ENCODE measurements at regions not wholly inside any gene's neighbourhood (a gene's known extent, or its start where the extent isn't known, plus 50 kb on each side); places are given as distances from the start of the nearest gene placed in this dataset.
A peak's percentile ranks its signal among the peaks of the same experiment; 100 is the strongest.
"Not testable (repeated sequence)": the region's sequence is repeated elsewhere in the genome, so short reads cannot be mapped to it uniquely, and the experiment has no call there.

DNA sequence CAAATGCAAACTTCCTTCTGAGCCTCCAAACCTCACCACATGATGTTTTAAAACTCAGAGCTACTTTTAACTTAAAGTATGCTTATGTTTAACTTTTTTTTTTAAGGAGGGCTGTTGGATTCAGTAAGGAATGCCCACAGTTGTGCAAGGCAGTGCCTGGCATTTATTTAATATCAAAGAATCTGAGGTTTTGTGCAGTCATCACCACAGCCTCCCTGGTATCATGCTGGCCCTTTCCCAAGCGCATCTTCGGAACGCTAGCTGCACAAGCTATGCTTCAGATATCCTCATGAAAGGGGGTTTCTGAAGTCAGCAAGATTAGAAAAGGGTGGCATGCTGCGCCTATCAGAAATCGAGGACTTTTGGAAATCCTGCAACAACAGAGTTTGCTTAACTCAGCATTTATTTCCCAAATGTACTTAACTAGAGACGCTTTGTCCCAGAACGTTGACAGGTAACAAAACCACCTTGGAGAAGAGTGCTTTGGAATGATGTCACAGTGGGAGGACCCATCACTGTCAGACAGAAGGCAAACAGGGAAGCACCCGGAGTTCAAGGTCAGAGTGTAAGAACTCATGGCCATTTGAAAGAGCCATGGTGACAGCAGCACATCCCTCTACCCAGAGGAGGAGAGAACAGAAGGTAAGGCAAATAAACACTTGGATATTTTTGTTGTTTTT lies 120.2 kb upstream of the IGF1R start:
- no peak for DNase-seq

DNA sequence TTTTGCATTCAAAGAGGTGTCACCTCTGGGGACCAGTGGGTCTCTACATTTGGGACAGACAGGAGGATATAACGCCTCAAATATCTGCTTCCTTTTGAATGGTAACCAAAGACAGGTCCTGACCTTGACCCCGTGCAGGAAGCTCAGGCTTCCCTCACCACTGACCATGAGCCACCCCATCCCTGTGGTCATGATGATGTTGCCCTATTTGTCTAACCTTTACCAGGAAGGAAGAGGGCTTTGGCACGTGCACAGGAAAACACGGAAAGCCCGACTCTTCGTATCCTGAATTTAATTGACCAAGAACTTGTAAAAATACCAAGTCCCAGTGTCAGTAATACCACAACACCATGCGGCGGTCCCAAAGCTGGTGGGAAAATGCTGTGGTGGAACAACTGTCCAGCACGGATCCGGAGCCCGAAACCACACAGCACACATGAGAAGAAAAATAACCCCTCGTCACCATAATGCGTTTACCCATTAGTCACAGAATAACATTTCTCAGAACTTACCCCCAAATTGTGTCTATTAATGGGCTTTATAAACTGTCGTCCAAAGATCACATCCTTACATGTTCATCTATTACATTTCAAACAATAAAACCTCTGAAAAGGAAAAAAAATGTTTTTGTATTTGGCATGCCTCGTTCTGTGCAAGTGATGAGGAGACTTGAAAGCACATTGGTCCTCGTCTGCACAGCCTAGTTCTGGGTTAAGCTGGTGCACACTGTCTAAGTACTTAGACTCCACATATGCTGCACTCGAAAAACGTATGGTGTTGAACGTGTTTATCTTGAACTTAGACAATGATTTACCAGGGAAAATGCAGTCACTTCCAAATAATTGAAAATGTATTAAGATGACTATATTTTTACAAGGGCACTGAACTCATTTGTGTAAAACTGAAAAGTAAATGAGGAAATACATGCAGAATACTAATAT lies 118.9 kb upstream of the IGF1R start:
- no peak for DNase-seq

DNA sequence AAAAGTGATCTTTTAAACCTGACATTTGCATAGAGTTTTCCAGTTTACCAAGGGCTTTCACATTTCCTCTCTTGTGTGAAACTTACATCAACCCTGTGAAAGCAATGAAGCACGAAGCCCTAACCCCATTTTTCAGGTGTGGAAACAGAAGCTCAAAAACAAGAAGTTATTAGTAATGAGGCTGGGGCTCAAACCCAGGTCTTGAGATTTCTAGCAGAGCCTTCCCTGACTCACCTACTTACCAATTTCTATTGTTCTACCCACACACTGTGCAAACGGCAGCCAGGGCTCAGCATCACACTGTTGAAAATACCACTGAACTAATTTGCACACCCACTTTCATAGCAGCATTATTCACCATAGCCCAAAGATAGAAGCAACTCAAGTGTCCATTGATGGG lies 117.8 kb upstream of the IGF1R start:
- DNase-seq = peak; percentile 12

DNA sequence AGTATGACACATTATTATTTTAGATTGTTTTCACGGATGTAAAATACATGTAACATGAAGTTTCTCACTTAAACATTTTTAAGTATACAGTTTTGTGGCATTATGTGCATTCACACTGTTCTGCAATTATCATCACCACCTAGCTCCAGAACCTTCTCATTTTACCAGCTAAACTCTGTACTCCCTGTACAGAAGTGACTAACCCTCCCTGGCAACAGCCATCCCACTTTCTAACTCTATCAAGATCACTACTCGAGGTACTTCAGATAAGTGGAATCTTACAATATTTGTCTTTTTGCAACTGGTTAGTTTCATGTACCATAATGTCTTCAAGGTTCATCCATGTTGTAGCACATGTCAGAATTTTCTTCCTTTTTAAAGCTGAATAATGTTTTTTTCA lies 116.3 kb upstream of the IGF1R start:
- DNase-seq = no peak

DNA sequence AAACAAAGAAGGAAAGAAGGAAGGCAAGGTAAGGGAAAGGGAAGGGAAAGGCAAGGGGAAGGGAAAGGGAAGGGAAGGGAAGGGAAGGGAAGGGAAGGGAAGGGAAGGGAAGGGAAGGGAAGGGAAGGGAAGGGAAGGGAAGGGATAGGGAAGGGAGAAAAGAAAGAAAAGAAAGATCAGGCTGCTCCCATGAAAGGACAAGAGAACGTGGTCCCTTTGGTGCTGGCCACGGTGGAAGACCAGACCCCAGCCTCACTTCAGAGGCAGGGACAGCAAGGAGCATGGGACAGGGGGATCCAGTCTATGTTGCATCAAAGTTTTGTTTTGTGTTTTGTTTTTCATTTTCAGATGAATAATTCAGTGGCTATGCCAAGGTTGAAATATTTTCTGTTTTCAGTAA lies 111.4 kb upstream of the IGF1R start:
- no peak for DNase-seq

DNA sequence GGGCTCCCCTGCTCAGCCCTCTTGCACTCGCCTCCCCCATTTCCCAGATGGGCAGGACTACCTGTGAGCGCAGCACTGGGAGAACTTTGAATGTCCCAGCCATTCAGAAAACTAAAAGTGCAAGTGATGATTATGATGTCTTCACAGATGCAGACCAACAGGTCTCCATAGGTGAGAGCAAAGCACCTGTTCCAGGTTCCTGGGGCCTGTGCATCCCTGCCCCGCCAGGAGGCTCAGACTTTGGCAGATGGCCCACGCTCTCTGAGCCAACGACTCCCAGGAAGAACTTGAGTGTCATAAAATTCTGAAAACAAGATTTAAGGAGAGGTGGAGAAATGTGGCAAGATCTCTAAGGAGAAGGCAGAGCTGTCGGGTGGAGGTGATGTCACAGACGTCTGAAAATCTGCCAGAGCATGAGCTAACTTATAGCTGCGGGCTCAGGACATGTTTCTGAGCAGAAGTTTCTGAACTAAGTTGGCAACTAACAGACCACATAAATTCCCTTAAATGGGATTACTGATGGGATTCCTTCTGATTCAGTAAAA lies 110.8 kb upstream of the IGF1R start:
- no peak for DNase-seq

DNA sequence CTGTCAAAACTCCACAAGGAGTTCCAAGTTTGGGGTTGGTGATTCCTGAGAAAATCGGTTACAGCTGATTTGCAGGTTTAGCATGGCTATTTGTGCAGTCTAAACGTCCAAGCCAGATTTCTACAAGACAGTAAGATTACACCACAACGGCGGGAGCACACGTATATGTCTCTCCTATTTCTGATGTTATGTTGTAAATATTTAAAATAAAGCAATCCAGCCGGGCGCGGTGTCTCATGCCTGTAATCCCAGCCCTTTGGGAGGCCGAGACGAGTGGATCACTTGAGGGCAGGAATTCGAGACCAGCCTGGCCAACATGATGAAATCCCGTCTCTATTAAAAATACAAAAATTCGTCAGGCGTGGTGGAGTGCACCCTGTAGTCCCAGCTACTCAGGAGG lies 106.8 kb upstream of the IGF1R start:
- DNase-seq = no peak

DNA sequence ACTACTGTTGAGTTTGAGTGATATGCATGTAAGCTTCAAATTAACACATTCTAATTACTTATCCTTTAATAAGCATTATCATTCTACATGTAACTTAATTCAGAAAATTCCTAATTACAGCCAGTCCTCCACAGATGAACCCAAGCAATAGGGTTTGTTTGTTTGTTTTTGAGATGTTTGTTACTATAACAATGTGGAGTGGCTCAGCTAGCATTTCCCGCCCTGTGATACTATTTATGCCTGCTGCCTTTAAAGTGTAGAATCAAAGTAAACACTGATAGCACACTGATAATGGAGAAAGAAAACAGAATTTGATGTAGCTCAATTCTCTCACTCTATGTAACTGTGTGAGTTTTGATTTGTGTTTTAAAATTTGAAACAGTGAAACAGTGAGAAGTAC lies 105.1 kb upstream of the IGF1R start:
- no peak for DNase-seq

DNA sequence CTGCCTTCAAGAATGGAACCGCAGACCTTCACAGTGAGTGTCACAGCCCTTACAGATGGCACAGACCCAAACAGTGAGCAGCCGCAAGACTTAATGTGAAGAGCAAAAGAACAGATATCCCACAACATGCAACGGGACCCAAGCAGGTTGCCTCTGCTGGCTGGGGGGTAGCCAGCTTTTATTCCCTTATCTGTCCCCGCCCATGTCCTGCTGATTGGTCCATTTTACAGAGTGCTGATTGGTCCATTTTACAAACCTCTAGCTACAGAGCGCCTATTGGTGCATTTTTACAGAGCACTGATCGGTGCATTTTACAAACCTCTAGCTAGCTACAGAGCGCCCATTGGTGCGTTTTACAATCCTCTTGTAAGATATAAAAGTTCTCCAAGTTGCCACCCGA lies 102.0 kb upstream of the IGF1R start:
- no peak for DNase-seq

DNA sequence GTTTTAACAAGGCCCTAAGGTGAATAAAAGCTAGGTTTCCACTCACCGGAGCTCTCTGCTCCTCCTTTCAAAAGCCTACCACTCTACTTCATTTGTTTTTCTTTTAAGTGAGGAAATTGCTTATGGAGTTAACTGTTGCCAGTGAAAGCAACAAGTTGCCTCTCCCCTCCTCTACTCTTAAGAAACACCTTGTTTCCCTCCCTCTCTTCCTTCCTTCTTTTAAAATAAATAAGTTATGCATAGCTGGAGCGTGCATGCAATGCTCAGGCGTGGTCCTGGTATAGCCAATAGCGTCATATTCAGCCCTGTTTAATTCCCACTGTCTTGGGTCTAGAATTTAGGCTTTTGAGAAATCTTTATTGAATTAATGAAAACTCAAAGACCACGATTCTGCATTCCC lies 101.1 kb upstream of the IGF1R start:
- DNase-seq = no peak

DNA sequence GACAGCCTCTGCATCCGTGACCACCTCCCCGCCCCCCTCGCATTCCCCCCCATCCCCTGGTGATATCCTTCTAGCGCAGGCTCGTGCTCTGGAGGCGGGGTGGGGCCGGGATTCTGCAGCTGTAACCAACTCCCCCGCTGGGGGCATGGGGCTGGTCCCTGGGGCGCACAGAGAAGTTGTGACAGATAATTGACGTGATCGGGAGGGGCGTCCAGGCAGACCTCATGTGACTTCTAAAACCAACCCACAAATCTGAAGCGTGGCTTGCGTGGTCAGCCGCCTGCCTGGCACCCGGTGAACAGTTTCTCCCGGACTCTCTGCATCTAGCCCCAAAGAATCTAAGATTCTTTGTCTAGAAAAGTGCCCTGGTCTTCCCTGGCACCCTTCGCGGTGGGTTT lies 100.6 kb upstream of the IGF1R start:
- peak; percentile 14 for DNase-seq

DNA sequence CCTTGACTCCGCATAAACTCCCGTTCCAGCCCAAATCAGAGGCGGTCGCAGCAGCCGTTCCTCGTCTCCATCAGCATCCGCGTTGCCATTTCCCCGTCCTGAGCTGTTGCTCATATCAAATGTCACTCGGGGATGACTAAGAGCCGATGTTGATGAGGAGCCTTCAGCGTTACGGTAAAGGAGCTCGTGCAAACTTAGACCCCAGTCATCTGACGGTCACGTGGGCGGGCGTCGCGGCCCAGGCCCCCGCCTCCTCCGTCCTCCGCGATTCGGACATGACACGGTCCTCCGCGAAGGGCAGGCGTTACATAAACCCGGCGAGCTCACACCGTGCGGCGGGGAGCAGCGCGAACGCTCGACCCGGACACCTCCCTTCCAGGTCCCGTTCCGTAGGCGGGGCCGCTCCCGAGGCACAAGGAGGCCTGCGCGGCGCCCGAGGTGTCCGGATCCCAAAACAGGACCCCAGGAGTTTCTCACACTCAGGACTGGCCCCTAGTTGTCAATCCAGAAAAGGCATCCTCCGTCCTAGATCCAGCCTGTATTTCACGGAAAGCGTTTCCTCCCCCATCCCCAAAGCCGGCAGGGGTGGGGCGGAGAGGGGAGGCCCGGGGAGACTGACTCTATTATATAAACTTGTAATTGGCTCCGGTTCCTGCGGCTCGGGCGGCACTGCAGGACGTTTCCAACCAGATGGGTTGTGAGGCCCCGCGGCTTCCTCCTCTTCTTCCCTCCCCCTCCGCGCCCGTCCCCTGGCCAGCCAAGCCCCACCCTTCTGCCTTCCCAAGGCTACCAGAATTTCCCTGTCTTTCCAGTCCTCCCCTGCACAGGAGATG lies 100.0 kb upstream of the IGF1R start:
- DNase-seq = peak; percentile 72

DNA sequence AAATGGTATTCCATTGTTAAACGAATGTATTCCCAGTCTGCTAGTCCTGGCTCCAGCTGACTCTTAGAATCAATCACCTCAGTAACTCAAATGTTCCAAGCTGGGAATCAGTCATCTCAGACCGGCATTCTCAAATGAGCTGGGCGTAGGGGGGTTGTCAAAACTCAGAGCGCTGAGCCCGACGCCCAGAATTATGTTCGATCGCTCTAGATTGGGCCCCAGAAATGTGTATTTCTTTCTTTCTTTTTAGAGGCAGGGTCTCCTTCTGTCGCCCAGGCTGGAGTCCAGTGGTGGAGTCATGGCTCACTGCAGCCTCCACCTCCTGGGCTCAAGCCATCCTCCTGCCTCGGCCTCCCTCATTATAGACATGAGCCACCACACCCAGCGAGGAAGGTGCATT lies 99.3 kb upstream of the IGF1R start:
- DNase-seq = no peak

DNA sequence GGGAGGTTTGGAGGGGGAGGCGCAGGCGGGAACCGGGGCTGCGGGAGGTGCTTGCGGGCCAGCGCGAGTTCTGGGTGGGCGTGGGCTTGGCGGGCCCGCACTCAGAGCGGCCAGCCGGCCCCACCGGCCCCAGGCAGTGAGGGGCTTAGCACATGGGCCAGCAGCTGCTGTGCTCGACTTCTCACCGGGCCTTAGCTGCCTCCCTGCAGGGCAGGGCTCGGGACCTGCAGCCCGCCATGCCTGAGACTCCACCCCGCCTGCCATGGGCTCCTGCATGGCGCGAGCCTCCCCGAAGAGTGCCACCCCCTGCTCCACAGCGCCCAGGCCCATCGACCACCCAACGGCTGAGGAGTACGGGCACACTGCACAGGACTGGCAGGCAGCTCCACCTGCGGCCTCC lies 98.6 kb upstream of the IGF1R start:
- no peak for DNase-seq

DNA sequence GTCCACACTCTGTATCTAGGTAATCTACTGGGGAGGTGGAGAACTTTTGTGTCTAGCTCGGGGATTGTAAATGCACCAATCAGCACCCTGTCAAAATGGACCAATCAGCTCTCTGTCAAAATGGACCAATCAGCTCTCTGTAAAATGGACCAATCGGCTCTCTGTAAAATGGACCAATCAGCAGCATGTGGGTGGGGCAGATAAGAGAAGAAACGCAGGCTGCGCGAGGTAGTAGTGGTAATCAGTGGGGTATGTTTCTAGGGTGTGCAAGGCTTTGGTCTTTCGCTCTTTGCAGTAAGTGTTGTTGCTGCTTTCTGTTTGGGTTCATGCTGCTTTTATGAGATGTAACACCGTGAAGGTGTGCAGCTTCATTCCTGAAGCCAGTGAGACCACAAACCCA lies 98.0 kb upstream of the IGF1R start:
- not testable (repeated sequence) for DNase-seq

DNA sequence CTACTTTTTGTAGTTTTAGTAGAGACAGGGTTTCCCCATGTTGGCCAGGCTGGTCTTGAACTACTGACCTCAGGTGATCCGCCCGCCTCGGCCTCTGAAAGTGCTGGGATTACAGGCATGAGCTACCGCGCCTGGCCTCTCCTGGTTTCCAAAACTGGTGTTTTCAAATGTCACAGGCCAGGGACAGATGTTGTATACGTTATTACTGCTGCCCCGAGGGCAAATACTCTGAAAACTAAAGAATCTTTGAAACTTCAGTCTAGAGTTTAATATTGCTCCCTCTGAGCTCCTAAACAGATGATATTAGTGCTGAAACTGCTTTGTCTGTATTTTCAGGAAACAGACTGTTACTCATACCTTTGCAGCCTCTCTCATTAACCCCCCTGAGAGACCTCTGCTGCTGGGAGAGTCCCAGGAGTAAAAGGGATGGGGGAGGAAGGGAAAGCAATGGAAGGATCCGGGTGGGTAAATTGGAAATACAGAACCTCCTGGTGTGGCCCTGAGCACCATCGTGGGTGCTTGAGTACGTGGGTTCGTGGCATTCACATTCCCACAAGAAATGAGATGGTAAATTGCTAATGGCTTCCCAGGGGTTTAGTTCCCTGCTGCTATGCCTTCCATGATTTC lies 96.3 kb upstream of the IGF1R start:
- DNase-seq = no peak

DNA sequence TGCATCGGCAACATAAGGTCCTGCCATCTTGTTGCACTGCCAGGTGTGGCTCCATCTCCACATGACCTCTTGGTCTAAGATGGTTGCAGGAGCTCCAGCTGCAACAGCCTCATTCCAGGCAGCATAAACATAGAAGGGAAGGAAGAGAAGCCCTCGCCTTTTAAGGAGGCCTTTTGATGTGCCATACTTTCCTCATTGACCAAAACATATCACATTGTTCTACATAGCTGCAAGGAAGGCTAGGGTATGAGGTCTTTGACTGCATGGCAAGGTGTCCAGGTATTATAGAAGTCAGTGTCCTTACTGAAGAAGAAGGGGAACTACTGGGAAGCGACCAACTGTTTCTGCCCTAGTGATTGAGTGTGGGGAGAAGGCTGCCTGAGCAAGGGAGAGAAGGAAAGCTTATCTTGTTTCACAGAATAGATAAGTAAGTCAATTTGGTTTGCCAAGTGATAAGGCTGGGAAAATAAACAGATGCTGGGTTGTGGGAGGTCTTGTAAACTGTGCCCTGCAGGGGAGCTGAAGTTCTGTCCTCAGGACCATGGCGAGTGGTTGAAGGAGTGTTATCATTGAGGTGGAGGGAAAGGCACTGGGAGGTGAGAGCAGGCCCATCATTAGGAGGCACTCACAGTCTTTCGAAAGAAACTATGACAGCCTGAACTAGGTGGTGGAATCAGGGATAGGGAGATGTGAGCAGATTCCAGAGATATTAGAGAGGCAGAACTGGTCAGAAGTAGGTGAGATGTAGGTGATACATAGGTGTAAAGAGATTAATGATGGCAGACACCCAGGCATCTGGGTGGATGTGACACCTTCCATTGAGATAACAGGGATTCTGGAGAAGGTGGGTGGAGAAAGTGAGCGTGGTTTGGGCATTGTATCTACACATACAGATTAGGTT lies 93.8 kb upstream of the IGF1R start:
- DNase-seq = no peak

DNA sequence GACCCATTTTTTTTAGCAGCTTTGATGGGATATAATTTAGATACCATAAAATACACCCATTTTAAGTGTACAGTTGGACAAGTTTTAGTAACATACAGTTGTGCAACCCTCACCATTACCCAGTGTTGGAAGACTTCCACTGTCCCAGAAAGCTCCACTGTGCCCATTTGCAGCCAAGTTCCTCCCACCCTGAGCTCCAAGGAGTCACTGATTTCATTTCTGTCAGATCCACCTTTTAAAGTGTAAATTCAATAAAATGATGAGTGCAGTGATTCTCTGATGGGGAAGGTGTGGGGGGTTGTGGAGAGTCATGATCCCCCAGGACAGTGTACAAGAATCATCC lies 93.2 kb upstream of the IGF1R start:
- DNase-seq = no peak

DNA sequence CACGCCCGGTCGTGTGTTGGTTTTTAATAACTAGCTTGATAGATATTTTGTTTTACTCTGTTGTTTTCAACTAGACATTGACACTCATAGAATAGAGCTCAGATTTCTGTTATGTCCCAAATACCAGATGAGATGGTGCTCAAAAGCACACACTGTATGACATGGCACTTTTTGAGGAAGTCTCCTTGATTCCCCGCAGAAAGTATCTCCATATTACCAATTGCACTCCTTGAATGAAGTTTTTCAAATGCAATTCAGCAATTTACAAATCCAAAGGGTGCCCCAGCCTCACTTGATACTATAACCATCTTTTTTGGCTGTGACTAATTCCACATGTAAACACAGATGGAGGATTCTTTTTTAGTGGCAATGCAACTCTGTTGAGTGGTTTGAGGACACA lies 92.0 kb upstream of the IGF1R start:
- DNase-seq = no peak

DNA sequence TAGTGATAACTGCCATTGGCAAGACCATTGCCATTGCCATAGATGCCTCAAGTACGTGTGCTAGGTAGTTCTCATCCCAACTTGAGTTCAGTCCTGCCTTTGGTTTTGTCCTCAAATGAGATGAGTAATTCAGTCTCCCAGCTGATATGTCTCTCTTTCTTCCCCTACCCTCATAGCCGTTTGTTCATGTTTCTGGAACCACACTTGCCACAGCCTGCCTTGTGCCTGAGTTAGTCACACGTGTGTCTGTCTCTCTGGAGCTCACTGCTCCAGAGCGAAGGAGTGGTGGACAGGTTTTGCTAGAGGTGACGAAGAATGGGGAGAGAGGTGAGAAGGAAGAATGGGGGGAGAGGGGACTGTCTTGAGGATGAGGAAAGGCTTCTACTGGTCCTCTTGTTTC lies 88.0 kb upstream of the IGF1R start:
- no peak for DNase-seq

DNA sequence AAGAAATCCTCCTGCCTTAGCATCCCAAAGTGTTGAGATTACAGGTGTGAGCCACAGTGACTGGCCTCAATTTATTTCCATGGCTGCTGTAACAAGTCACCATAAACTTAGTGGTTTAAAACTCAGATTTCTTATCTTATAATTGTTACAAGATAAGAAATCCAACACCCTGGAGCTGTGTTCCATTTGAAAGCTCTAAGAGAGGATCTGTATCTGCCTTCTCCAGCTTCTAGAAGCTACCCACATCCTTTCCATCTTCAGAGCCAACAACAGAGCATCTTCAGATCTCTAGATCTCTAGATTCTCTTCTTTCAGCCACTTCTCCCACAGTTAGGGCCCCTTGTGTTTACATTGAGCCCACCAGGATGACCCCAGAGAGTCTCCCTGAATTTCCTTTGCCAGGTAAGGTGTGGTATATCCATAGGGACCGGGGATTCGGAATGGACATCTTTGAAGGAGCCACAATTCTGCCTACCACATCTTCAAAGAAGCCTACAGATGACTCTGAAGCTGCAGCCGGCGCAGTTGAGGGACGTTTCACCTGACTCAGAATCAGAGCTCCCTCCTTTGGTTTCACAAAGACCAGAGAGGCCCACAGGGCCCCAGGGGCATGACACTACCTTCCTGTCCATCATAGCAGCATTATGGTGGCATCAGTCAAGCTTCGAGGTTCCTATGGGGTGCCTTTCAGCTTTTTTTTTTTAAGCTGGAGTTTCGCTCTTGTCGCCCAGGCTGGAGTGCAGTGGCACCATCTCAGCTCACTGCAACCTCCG lies 87.0 kb upstream of the IGF1R start:
- DNase-seq = peak; percentile 54
